ENCODE measurements at regions not wholly inside any gene's neighbourhood (a gene's known extent, or its start where the extent isn't known, plus 50 kb on each side); places are given as distances from the start of the nearest gene placed in this dataset.

GRCh38 chr1:93810316-93810715, 68.7 kb downstream of the DNTTIP2 start:
- TF ChIP-seq CTCF (IDR thresholded peaks at IDR 0.05), result no peak
- H3K27me3 ChIP-seq, result no peaks in the 10 kb centered on the region

GRCh38 chr1:93808871-93809270, 70.1 kb downstream of the DNTTIP2 start:
- peaks cover 0 to 29% (median 8%) of the 10 kb centered on the region in 4 donors for H3K4me1 ChIP-seq
- H3K27ac ChIP-seq, result no peak overlapping the region
- no peaks in the 10 kb centered on the region for H3K36me3 ChIP-seq
- H3K27me3 ChIP-seq, result no peaks in the 10 kb centered on the region
- H3K9me3 ChIP-seq, result no peaks in the 10 kb centered on the region
- DNase-seq, result no peak
- no peak overlapping the region for H3K4me3 ChIP-seq
- intact Hi-C loops (cut with DNase I; ENCODE audit: low total_unique reads), result no loop called here
- no peak for TF ChIP-seq CTCF (IDR thresholded peaks at IDR 0.05)

More at GRCh38 chr1:93810316-93810715, 68.7 kb downstream of the DNTTIP2 start:
- Histone ChIP-seq H3K9me3 (no peaks in the 10 kb centered on the region), H3K36me3 (no peaks in the 10 kb centered on the region), H3K4me3 (no peak overlapping the region), H3K4me1 (peaks cover 0 to 17% (median 8%) of the 10 kb centered on the region in 4 donors), H3K27ac (no peak overlapping the region)
- no peak for DNase-seq
- intact Hi-C loops (cut with DNase I; ENCODE audit: low total_unique reads), result loop anchor here (5.0 kb wide), 1 partner anchor 373 kb away; no protein-coding TSS in a partner anchor

GRCh38 chr1:93807311-93807930, 71.6 kb downstream of the DNTTIP2 start:
- no peaks in the 10 kb centered on the region for H3K36me3 ChIP-seq
- H3K27me3 ChIP-seq, result no peaks in the 10 kb centered on the region
- H3K4me1 ChIP-seq, result peaks cover 0 to 27% (median 8%) of the 10 kb centered on the region in 4 donors
- H3K4me3 ChIP-seq, result no peak overlapping the region
- no peak for TF ChIP-seq CTCF (IDR thresholded peaks at IDR 0.05)
- H3K9me3 ChIP-seq, result no peaks in the 10 kb centered on the region
- DNase-seq, result no peak
- H3K27ac ChIP-seq, result no peak overlapping the region
- intact Hi-C loops (cut with DNase I; ENCODE audit: low total_unique reads), result no loop called here

GRCh38 chr1:93805027-93805610, 73.9 kb downstream of the DNTTIP2 start:
- DNase-seq, result no peak
- peaks cover 0 to 11% (median 0%) of the 10 kb centered on the region in 4 donors for H3K4me1 ChIP-seq
- H3K9me3 ChIP-seq, result no peaks in the 10 kb centered on the region
- TF ChIP-seq CTCF (IDR thresholded peaks at IDR 0.05), result no peak
- peak overlapping the region; percentile 4 to 10 for H3K27ac ChIP-seq
- intact Hi-C loops (cut with DNase I; ENCODE audit: low total_unique reads), result no loop called here
- no peak overlapping the region for H3K4me3 ChIP-seq
- H3K27me3 ChIP-seq, result no peaks in the 10 kb centered on the region
- no peaks in the 10 kb centered on the region for H3K36me3 ChIP-seq

GRCh38 chr1:93804412-93804811, 74.6 kb downstream of the DNTTIP2 start:
- intact Hi-C loops (cut with DNase I; ENCODE audit: low total_unique reads), result no loop called here
- Histone ChIP-seq H3K4me3 (peak overlapping the region; percentile 4 to 20), H3K36me3 (no peaks in the 10 kb centered on the region), H3K27me3 (no peaks in the 10 kb centered on the region), H3K4me1 (peaks cover 0 to 11% (median 0%) of the 10 kb centered on the region in 4 donors), H3K27ac (peak overlapping the region; percentile 4 to 10), H3K9me3 (no peaks in the 10 kb centered on the region)
- no peak for DNase-seq
- no peak for TF ChIP-seq CTCF (IDR thresholded peaks at IDR 0.05)
